H9 (cell line): ENCODE measurements at regions not wholly inside any gene's neighbourhood (a gene's known extent, or its start where the extent isn't known, plus 50 kb on each side); places are given as distances from the start of the nearest gene placed in this dataset.

Experiments used
- DNase-seq: peaks from one replicate; pipeline ENCODE4 v3.0.0-alpha.2; 2017
- H2AFZ ChIP-seq: one replicate; pipeline ENCODE4 v1.6.1; 2013; ENCODE audit warnings: mild to moderate bottlenecking, low read length, control low read depth, moderate library complexity
- H2AK5ac ChIP-seq: 2 replicates; pipeline ENCODE4 v1.6.1; 2013; ENCODE audit warnings: low read length, control low read depth, mixed read lengths; ENCODE audit not compliant: insufficient read length
- H2BK120ac ChIP-seq: one replicate; pipeline ENCODE4 v1.6.1; 2013; ENCODE audit warnings: low read depth, mild to moderate bottlenecking, low read length, control low read depth, inconsistent platforms; ENCODE audit not compliant: poor library complexity, severe bottlenecking
- H2BK12ac ChIP-seq: 2 replicates; pipeline ENCODE4 v1.6.1; 2013; ENCODE audit warnings: low read length, control low read depth, mixed read lengths, low read depth; ENCODE audit not compliant: insufficient read length
- H2BK15ac ChIP-seq: 2 replicates; pipeline ENCODE4 v1.6.1; 2013; ENCODE audit warnings: low read depth, low read length, control low read depth
- H2BK20ac ChIP-seq: one replicate; pipeline ENCODE4 v1.6.1; 2013; ENCODE audit warnings: low read depth, mild to moderate bottlenecking, low read length, control low read depth, inconsistent platforms; ENCODE audit not compliant: poor library complexity, severe bottlenecking
- H2BK5ac ChIP-seq: 2 replicates; pipeline ENCODE4 v1.6.1; 2013; ENCODE audit warnings: low read length, control low read depth, mixed read lengths; ENCODE audit not compliant: insufficient read length
- H3K14ac ChIP-seq: 2 replicates; pipeline ENCODE4 v1.6.1; 2013; ENCODE audit warnings: low read length, control low read depth; ENCODE audit not compliant: insufficient read depth
- H3K18ac ChIP-seq: 2 replicates; pipeline ENCODE4 v1.6.1; 2013; ENCODE audit warnings: low read depth, mild to moderate bottlenecking, mixed read lengths, low read length, control low read depth; ENCODE audit not compliant: insufficient read length
- H3K23ac ChIP-seq: 2 replicates; pipeline ENCODE4 v1.6.1; 2013; ENCODE audit warnings: low read length, control low read depth, mixed read lengths, low read depth; ENCODE audit not compliant: insufficient read length
- H3K23me2 ChIP-seq: 2 replicates; pipeline ENCODE4 v1.6.1; 2013; ENCODE audit warnings: low read depth, mild to moderate bottlenecking, mixed read lengths, low read length, control low read depth; ENCODE audit not compliant: insufficient read length, poor library complexity, severe bottlenecking
- H3K27ac ChIP-seq: 2 replicates; pipeline ENCODE4 v1.5.1; 2013; ENCODE audit warnings: low read length, control low read depth, mixed read lengths, low read depth; ENCODE audit not compliant: insufficient read length
- H3K27me3 ChIP-seq: 2 replicates; pipeline ENCODE4 v1.6.1; 2013; ENCODE audit warnings: low read length, control low read depth, inconsistent platforms; ENCODE audit not compliant: insufficient read depth
- H3K4ac ChIP-seq: 2 replicates; pipeline ENCODE4 v1.6.1; 2013; ENCODE audit warnings: low read depth, mild to moderate bottlenecking, control low read depth, inconsistent platforms, low read length, moderate library complexity
- H3K4me1 ChIP-seq: 2 replicates; pipeline ENCODE4 v1.6.1; 2013; ENCODE audit warnings: low read length, control low read depth, inconsistent platforms; ENCODE audit not compliant: insufficient read depth
- H3K4me2 ChIP-seq: 2 replicates; pipeline ENCODE4 v1.6.1; 2013; ENCODE audit warnings: low read length, control low read depth, mixed read lengths; ENCODE audit not compliant: insufficient read length, insufficient read depth
- H3K56ac ChIP-seq: 2 replicates; pipeline ENCODE4 v1.6.1; 2013; ENCODE audit warnings: low read depth, mild to moderate bottlenecking, mixed read lengths, low read length, control low read depth; ENCODE audit not compliant: insufficient read length
- H3K79me1 ChIP-seq: 2 replicates; pipeline ENCODE4 v1.6.1; 2013; ENCODE audit warnings: low read depth, mild to moderate bottlenecking, moderate library complexity, low read length, control low read depth, inconsistent platforms; ENCODE audit not compliant: insufficient read depth, poor library complexity, severe bottlenecking
- H3K79me2 ChIP-seq: 2 replicates; pipeline ENCODE4 v1.6.1; 2013; ENCODE audit warnings: low read length, control low read depth, inconsistent platforms; ENCODE audit not compliant: insufficient read depth
- H3K9ac ChIP-seq: 2 replicates; pipeline ENCODE4 v1.6.1; 2013; ENCODE audit warnings: low read length, control low read depth, mixed read lengths; ENCODE audit not compliant: insufficient read length; ENCODE audit errors: extremely low read depth
- H3K9me3 ChIP-seq: one replicate; pipeline ENCODE4 v1.6.1; 2013; ENCODE audit warnings: low read depth, low read length, inconsistent platforms; ENCODE audit not compliant: control insufficient read depth
- H3T11ph ChIP-seq: one replicate; pipeline ENCODE4 v1.6.1; 2013; ENCODE audit warnings: mild to moderate bottlenecking, low read length, control low read depth, inconsistent platforms
- H4K20me1 ChIP-seq: one replicate; pipeline ENCODE4 v1.6.1; 2013; ENCODE audit not compliant: control insufficient read depth, insufficient read length, insufficient read depth
- H4K5ac ChIP-seq: 2 replicates; pipeline ENCODE4 v1.6.1; 2013; ENCODE audit warnings: low read depth, mild to moderate bottlenecking, mixed read lengths, low read length, control low read depth; ENCODE audit not compliant: insufficient read length
- H4K8ac ChIP-seq: replicated peaks from 2 replicates; pipeline ENCODE4 v1.6.1; 2013; ENCODE audit warnings: low read length, control low read depth, mixed read lengths, low read depth; ENCODE audit not compliant: insufficient read length
- H4K91ac ChIP-seq: 2 replicates; pipeline ENCODE4 v1.6.1; 2013; ENCODE audit warnings: low read depth, mild to moderate bottlenecking, moderate library complexity, mixed read lengths, low read length, control low read depth; ENCODE audit not compliant: insufficient read length
- H3K27ac Mint-ChIP-seq, 3 experiments: 2 replicates in 2 of 3; 3 replicates in 1 of 3; pipeline ENCODE4 v1.8.0; 2020 to 2021; ENCODE audit warnings: mixed read lengths in 3 of 3, mild to moderate bottlenecking in 1 of 3, moderate library complexity in 1 of 3
- H3K27me3 Mint-ChIP-seq: 2 replicates; pipeline ENCODE4 v1.8.0; 2021; ENCODE audit warnings: low read depth, mild to moderate bottlenecking, moderate library complexity, mixed read lengths
- H3K36me3 Mint-ChIP-seq, 3 experiments: 2 replicates in 2 of 3; 3 replicates in 1 of 3; pipeline ENCODE4 v1.8.0; 2020 to 2021; ENCODE audit warnings: low read depth in 3 of 3, mixed read lengths in 3 of 3; ENCODE audit not compliant: insufficient read depth in 1 of 3
- H3K4me1 Mint-ChIP-seq, 2 experiments: 2 replicates each; pipeline ENCODE4 v1.8.0; 2020; ENCODE audit warnings: mixed read lengths in 2 of 2
- H3K4me3 Mint-ChIP-seq, 2 experiments: 2 replicates in 1 of 2; 3 replicates in 1 of 2; pipeline ENCODE4 v1.8.0; 2020 to 2021; ENCODE audit warnings: mild to moderate bottlenecking in 2 of 2, mixed read lengths in 2 of 2, moderate library complexity in 1 of 2
- H3K9me3 Mint-ChIP-seq, 2 experiments: 2 replicates in 1 of 2; 3 replicates in 1 of 2; pipeline ENCODE4 v1.8.0; 2020; ENCODE audit warnings: mild to moderate bottlenecking in 2 of 2, mixed read lengths in 2 of 2, moderate library complexity in 1 of 2
- CTCF ChIP-seq: fragments of 200-600 bp; sonication (generic); conservative IDR thresholded peaks from 3 replicates; pipeline ENCODE4 v1.8.0; 2021; ENCODE audit warnings: antibody characterized with exemption, mild to moderate bottlenecking
- WGBS: extraction: QIAGEN DNeasy Blood & Tissue Kit; methylation state at CpG from one replicate; pipeline ENCODE4 v1.1.7; 2013; ENCODE audit warnings: missing lambda C conversion rate, low lambda C conversion rate, mixed read lengths; ENCODE audit not compliant: insufficient read length; ENCODE audit errors: extremely low coverage; 5-methylcytosine and 5-hydroxymethylcytosine counted together

GRCh38 chr20:51286758-51287157, 255.8 kb downstream of the NFATC2 start:
- Mint-ChIP-seq H3K4me3 (no peak overlapping the region), H3K9me3 (peaks cover 4 to 6% of the 10 kb centered on the region in 2 experiments; a peak in 2 of 5 replicates), H3K4me1 (peaks cover 6 to 17% of the 10 kb centered on the region in 2 experiments; a peak in 3 of 4 replicates), H3K36me3 (no peaks in the 10 kb centered on the region), H3K27ac (no peak overlapping the region), H3K27me3 (no peaks in the 10 kb centered on the region; the same call in 1 of the 2 replicates)
- H3K23me2 ChIP-seq = no peaks in the 10 kb centered on the region
- no peak for DNase-seq
- no peaks in the 10 kb centered on the region for H3K9me3 ChIP-seq
- no peak overlapping the region for H2AK5ac ChIP-seq
- no peaks in the 10 kb centered on the region for H4K20me1 ChIP-seq
- H2BK120ac ChIP-seq = no peak overlapping the region
- no peaks in the 10 kb centered on the region for H3K79me1 ChIP-seq
- H4K5ac ChIP-seq = no peak overlapping the region
- no peak overlapping the region for H2BK12ac ChIP-seq
- no peak overlapping the region for H3K4ac ChIP-seq
- no peak overlapping the region for H3K23ac ChIP-seq
- H3K18ac ChIP-seq = no peak overlapping the region
- H3K79me2 ChIP-seq = no peaks in the 10 kb centered on the region
- no peak overlapping the region for H3K9ac ChIP-seq
- no peaks in the 10 kb centered on the region; the same call in 1 of the 2 replicates for H3K4me1 ChIP-seq
- H3K4me2 ChIP-seq = no peak overlapping the region
- WGBS = no CpG with 5 or more reads among the region's 1 CpG
- H3K56ac ChIP-seq = no peak overlapping the region
- H2AFZ ChIP-seq = no peak overlapping the region
- no peak overlapping the region for H3T11ph ChIP-seq
- TF ChIP-seq CTCF = no peak
- no peak overlapping the region for H4K91ac ChIP-seq
- H2BK5ac ChIP-seq = no peak overlapping the region
- H4K8ac ChIP-seq = no peak overlapping the region
- no peaks in the 10 kb centered on the region for H3K27me3 ChIP-seq
- H3K14ac ChIP-seq = no peak overlapping the region
- no peak overlapping the region for H2BK15ac ChIP-seq
- H3K27ac ChIP-seq = no peak overlapping the region
- no peak overlapping the region for H2BK20ac ChIP-seq
